HG02798 (cell line): ENCODE measurements at regions not wholly inside any gene's neighbourhood (a gene's known extent, or its start where the extent isn't known, plus 50 kb on each side); places are given as distances from the start of the nearest gene placed in this dataset.
A peak's percentile ranks its signal among the peaks of the same experiment; 100 is the strongest.

Experiments used
- ATAC-seq: cut with Tn5 transposase; IDR thresholded peaks from one replicate; pipeline ENCODE4 v1.9.1; 2021; ENCODE audit warnings: mild to moderate bottlenecking; ENCODE audit not compliant: unreplicated experiment, poor library complexity

- no peak for ATAC-seq
Observed at GRCh38 chr4:60794372-60794771, 405.8 kb upstream of the ADGRL3 start.

GRCh38 chr4:60799214-60799613, 400.9 kb upstream of the ADGRL3 start:
- no peak for ATAC-seq

- ATAC-seq, result no peak
Observed at GRCh38 chr4:60800701-60801100, 399.4 kb upstream of the ADGRL3 start.

- ATAC-seq, result peak; percentile 41
Observed at GRCh38 chr4:60805500-60806313, 394.4 kb upstream of the ADGRL3 start.

GRCh38 chr4:60808726-60809485, 391.2 kb upstream of the ADGRL3 start:
- ATAC-seq, result no peak

- no peak for ATAC-seq
Observed at GRCh38 chr4:60809486-60809800, 390.7 kb upstream of the ADGRL3 start.

GRCh38 chr4:60812811-60813210, 387.3 kb upstream of the ADGRL3 start:
- ATAC-seq, result no peak

GRCh38 chr4:60814549-60814948, 385.6 kb upstream of the ADGRL3 start:
- ATAC-seq, result no peak

- ATAC-seq, result no peak
Observed at GRCh38 chr4:60817609-60818008, 382.5 kb upstream of the ADGRL3 start.

GRCh38 chr4:60822986-60823385, 377.1 kb upstream of the ADGRL3 start:
- ATAC-seq, result no peak

GRCh38 chr4:60840020-60840419, 360.1 kb upstream of the ADGRL3 start:
- ATAC-seq, result no peak

- no peak for ATAC-seq
Observed at GRCh38 chr4:60846678-60847077, 353.4 kb upstream of the ADGRL3 start.

- no peak for ATAC-seq
Observed at GRCh38 chr4:60847614-60848013, 352.5 kb upstream of the ADGRL3 start.

- no peak for ATAC-seq
Observed at GRCh38 chr4:60857130-60857753, 342.9 kb upstream of the ADGRL3 start.

- ATAC-seq, result no peak
Observed at GRCh38 chr4:60863442-60863841, 336.7 kb upstream of the ADGRL3 start.

- no peak for ATAC-seq
Observed at GRCh38 chr4:60865273-60865672, 334.9 kb upstream of the ADGRL3 start.

- no peak for ATAC-seq
Observed at GRCh38 chr4:60868232-60868960, 331.7 kb upstream of the ADGRL3 start.

GRCh38 chr4:60879135-60879701, 320.9 kb upstream of the ADGRL3 start:
- no peak for ATAC-seq

GRCh38 chr4:60884587-60884986, 315.5 kb upstream of the ADGRL3 start:
- no peak for ATAC-seq

- ATAC-seq, result no peak
Observed at GRCh38 chr4:60885011-60885410, 315.1 kb upstream of the ADGRL3 start.
